HG03135 (cell line): ENCODE measurements at regions not wholly inside any gene's neighbourhood (a gene's known extent, or its start where the extent isn't known, plus 50 kb on each side); places are given as distances from the start of the nearest gene placed in this dataset.

Experiments
- ATAC-seq: cut with Tn5 transposase; IDR thresholded peaks from one replicate; pipeline ENCODE4 v1.9.1; 2021; ENCODE audit warnings: mild to moderate bottlenecking, moderate library complexity; ENCODE audit not compliant: unreplicated experiment

DNA sequence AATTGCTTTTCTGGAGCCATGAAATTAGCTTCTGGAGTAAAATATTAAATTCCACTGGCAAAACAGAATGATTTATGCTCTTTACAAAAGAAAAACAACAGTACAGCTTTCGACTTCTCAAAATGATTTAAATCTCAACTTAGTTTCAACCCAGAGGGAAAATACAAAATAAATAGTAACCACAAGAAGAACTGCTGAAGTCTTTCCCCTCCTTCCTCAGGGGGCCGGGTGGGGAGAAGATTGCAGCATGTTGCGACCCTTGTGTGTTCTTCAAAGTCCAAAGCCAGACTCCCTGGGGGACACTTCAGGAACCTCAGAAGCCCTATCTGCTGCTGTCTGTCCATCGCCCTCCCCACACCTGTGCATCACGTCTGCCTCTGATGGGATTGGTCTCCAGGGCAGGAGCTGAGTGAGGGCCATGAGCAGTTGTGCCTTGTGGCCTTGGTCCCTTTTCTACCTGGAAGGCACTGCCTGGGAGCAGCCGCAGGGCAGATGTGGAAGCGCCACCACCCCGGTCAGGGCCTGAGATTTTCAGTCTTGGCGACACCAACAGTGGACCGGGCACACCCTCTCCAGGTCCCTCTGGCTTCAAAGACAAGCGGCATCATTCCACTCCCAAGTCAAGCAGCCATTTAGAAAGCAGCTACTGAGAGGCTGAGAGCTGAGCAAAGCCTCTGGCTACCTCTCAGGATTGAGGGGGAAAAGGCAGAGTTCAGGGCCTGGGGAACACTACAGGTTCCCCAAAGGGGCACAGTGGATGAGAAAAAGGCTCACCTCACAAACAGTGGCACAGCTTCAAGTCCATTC lies 210.1 kb upstream of the RAB6C start:
- no peak for ATAC-seq

DNA sequence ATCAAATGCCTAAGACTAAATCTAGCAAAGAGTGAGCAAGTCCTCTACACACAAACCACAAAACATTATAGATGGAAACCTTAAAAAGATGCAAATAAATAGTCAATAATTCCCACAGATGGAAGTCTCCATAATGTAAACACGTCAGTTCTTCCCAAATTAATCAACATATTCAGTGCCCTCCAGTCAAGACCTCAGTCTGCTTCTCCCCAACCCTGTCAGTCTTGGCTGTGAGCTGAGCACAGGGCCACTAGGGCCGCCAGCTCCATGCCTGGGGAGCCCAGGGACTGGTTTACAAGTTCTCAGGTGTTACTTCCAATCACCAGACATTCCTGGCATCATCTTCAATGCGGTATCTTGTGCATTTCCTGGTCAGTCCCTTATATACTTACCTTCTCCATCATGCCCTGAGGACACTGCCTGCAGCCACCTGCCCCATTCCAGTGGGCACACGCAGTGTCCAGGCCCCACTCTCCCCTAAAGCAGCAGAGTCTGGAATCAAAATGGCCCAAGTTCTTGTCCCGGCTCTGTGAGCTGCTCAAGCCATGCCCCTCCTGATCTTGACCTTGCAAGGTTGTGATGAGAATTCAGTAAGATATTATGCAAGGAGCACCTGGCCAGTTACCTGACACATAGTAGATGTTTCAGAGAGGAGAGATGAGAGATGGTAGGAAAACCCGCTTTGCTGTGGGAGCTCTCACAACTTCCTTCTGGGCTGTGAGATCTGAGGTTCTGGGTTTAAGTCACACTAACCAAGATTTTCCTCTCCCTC lies 207.9 kb upstream of the RAB6C start:
- no peak for ATAC-seq

DNA sequence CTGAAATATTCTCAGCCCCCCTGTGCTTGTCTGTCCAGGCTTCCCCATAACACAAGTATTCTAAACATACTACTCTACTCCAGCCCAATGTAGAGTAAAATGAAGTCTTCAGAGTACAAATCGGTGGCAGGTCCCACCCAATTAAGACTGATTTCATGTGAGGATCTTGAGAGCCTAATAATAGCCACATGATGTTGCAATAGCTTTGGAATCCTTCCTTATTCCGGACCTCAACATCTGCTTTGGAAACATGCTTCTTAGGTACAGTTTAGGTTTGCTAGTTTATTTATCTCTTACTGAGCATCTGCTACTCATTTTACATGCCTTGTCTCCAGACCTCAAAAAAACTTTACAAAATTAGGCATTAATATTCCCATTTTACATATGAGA lies 207.3 kb upstream of the RAB6C start:
- no peak for ATAC-seq

DNA sequence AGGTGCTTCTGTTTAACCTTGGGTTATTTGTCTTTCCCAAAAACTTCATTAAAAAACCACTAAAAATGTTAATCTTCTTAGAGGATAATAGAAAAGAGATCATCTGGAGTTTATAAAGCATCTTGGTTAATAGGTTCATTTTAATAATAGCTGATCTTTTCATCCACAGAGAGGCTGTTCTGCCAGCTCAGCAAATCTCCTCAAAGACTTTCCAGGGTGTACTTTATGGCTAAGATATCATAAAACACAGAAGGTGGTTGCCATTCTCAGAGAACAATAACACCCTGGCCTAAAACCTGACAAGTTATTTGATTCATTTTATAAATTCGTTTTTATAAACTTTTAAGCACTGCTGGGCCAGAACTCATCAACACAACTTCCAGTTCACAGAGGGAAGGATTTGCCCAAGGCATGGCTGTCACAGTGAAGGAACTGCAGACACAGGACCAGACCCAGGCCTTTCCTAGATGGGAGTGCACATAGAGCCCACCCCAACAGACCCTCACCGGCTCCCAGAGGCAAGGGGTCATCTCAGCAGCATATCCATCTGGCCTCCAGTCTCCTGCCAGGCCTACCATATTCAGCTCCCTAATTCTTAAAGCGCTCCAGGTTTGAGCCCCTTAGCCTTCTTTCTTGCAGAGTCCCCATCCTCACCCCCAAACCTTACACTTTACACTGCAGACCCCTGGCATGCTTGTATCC lies 203.4 kb upstream of the RAB6C start:
- no peak for ATAC-seq

DNA sequence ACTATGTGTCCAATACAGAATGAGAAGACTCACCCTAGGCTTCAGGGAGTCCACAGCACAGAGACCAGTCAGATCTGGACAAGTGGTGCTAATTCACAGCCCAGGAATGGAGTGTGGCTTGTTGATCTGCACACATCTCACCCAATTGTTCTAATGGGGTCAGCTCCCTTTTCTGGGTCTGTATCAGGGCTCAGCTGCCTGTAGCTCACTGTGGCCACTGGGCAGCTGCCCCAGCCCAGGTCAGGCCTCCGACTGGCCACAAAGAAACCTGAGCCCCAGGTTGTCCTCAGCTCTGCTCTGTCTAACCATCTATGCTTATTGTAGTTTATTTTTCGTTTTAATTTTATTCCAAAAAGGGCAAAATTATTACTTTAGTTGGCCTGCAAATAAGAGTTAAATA lies 202.3 kb upstream of the RAB6C start:
- ATAC-seq = no peak

DNA sequence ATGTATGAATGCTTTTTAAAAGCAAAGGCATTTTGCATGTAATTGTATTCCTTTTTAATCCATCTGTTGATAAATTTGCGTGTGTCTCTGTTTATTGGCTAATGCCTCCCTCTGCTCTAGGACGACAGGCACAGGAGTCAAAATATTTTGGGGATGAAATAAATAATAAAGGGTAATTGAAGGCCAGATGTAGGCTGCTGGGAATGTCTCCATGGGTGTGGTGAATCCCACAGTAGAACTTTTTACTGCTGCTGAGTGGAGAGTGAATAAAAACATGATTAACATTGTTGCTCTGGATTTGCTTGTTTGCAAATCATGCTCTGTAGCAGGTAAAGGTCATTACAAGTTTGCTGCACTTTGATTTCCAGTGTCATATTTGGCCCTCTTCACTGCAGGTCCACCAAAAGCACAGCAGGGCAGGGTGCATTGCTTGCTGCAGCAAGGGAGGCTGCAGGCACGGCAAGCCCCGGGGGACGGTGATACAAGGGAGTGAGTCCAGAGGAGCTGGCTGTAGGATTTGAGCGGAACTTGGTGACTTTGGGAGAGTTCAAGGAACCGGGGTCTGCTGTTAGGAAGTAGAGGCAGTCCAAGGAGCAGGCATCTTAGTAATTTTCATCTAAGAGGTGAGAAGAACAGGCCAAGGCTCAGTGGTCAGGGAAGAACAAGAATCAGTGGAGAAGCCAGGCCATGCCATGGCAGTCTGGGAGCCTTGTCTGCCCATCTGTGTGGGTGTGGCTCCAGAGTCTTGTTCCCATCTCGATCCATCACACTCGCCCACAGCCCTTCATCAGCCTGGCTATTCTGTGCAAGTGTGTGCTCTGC lies 201.5 kb upstream of the RAB6C start:
- no peak for ATAC-seq

DNA sequence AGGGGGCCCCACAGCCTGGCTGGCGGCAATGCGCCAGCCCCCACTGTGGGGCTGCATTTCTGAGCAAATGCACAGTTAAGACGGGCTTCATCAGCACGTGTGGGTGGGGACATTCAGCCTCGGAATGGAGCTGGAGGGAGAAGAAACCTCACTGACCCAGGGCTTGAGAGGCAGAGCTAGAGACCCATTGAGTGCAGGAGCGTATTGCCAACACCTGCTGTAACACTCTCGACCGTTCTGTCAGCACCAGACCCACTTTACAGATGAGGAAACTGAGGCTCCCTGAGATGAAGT lies 200.9 kb upstream of the RAB6C start:
- ATAC-seq = no peak

DNA sequence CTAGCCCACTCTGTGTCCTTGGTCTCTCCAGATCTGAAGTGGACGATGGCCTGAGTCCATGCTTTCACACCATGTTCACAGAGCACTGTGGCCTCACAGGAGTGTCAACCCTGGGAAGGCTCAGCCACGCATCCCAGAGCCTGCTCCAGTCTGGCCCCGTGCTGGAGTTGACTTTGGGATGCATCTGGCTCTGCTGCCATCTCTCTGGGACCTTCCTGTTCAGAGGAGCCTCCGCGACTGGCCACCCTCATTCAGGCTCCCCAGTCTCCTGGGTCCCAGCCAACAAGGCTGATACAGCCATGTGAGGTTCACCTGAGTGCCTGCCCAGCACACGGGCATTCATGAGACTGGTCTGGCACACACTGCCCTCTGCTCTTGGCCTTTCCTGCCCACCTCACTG lies 199.7 kb upstream of the RAB6C start:
- ATAC-seq = no peak

DNA sequence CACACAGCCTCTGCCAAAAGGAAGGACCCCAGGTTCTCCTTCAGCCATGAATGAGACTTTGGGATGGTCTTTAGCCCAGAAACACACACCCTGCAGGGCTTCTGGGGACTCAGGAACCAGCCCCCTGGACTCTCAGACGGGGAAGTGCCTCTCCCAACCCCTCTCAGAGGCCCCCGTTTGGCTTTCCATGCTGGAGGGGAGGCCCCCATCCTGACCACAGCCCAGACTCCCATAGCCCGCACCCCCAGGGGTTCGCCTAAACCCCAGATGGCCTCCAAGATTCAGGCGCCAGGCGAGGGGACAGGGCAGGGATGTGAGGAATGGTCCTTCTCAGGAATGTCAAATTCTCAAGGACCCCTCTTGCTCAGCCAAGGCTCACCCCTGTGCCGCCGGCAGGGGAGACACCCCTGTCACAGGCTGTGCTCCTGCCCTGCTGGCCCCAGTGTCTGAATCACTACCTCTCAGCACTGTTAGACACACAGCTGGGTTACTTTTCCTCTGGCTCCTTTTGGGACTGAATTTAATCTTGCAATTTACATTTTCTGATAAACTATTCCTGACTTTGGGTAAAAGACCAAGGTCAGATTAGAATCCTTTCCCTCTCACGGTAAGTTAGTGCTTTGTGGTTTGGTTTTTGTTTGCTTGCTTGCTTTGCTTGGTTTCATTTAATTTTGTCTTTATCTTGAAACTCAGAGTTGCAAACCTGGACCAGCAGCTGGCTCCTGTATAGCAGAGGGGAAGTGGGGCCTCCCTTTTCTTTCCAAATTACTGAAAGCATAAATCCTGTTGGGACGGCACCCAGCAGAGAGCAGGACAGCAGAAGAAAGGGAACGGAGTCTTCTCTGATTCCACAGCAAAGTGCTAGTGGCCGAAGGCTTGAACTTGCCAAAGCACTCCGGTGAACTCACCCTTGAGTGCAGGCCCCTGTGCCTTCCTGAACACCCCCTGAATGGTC lies 198.9 kb upstream of the RAB6C start:
- ATAC-seq = no peak

DNA sequence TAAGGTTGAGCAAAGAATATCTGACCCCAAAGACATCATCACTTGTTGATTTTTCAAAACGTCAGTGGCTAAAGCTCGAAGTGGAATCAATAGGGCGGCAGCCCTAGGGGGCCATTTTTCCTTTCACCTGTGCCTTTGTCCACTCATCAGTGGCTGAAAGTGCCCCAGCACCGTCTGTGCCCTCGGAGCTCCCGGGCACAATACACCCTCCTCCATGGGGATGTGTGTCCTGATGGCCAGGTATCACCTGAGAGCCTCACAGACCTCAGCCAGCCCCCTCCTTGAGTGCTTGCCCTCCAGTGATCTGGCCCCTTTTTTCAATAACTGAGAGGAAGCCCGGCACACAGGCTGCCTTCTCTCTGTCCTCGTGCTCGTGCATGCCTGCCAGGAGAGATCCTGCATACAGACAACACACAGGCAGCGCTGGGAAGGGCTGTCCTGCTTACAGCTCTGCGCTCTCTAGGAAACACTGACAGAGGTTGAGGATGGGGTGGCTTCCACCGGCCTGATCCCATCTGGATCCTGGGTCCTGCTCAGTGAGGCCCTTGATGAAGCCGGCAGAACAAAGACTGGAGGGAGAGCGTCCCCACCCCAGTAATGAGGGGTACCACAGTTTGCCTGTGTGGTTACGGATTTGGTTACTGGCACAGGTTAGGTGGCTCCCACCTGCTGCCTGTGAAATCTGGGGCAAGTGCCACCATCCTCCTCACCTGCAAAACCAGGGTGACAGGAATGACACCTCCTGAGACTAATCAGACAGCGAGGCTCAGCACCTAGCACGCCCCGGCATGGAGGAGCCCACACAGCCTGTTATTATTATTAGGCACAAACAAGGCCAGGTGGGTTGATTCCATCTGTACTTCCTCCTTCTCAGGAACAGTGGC lies 197.5 kb upstream of the RAB6C start:
- no peak for ATAC-seq

DNA sequence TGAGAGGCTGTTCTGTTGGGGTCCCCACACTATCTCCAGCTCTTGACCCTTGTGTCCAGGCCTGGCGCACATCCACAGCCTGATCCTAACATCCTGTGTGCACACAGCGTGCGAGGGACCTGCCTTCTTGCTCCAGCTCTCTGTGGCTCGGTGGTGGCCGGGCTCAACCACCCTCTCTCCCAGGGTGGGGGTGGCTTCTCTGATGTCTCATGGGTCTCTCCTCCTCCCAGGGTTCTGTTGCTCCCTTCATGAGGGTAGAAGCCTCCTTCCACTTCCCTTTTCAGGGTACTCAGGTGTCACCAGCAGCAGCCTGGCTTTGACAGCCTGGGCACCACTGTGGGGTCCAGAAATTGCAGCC lies 196.9 kb upstream of the RAB6C start:
- no peak for ATAC-seq

DNA sequence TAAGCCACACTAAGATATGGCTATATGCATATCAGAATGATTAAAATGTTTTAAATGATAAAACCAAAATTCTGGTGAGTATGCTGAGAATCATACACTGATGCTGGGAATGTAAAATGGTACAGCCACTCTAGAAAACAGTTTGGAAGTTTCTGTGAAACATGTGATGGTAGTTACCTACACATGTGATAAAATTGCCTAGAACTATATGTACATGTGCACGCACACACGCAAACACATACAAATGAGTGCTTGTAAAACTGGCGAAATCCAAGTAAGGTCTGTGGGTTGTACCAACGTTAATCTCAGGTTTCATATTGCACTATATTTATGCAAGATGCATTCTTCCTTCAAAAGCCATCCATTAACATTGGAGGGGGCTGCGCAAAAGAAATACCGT lies 195.0 kb upstream of the RAB6C start:
- ATAC-seq = no peak

DNA sequence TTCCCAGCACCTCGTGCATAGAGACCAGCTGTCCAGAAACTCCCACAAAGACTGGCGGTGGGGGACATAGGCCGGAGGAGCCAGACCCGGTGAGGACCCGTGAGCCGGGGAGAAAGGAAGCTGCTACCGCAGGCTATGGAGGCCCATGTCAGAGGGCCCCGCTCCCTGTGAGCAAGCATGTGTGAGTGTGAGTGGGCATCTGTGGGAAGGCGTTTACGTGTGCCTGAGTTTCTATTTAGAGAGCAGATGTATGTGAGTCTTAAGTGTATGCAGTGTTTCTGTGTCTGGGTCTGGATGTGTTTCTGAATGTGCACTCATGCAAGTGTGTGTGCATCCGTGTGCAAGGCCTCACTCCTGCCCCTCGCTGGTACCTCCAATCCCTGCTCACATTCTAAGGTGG lies 187.8 kb upstream of the RAB6C start:
- ATAC-seq = no peak

DNA sequence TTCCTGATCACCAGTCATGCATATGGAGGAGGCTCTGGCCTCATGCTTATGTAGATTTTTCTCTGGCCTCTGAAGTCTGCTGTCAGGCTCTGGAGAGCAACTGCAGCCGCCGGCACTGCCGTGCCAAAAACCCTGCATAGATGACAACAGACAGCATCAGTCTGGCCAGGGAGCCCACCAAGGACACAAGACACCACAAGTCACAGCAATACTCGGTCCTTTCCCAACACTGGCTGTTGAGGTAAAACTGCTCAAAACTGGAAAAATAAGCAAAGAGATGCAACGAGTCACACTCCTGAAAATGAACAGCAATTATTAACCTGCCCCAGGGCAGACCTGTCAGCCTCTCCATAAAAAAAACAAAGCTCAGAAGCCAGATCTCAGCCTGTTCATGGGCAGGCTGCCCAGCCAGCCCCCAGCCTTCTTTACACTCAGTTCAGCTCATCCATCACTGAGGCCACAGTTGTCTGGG lies 186.0 kb upstream of the RAB6C start:
- no peak for ATAC-seq

DNA sequence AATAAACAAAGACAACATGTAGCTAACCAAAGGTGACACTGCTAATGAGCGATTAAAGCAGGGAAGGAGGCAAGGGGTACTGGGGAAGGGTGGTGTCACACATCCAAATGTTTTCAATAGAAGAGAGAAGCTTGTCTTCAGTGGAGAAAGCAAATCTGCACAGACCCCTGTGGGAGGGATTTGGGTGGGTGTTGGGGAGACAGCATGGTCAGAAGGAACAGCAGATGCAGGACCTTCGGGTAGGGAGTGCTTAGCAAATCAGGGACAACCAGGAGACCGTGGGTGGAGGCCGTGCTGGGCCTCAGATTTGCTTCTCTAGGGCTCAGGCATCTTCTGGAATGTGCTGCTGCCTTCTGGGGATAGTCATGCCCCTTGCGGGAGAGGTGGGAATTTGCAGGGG lies 185.3 kb upstream of the RAB6C start:
- ATAC-seq = no peak

DNA sequence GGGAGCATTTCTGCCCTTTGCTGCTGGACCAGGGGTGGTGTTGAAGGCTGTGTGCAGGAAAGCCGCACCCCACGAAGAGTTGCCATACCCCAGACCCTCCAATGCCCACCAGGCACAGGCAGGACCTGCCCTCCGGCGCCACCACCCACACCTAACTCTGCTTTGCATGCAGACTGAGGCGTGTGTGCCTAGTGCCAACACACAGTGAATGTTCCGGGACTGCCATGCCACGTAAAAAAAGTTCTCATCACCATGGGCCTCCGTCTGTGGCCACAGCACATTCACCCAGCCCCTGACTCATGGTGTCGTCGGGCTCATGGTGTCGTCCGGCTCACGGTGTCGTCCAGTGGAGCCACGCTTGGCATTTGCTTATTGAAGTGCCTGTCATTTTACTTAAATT lies 184.9 kb upstream of the RAB6C start:
- no peak for ATAC-seq

DNA sequence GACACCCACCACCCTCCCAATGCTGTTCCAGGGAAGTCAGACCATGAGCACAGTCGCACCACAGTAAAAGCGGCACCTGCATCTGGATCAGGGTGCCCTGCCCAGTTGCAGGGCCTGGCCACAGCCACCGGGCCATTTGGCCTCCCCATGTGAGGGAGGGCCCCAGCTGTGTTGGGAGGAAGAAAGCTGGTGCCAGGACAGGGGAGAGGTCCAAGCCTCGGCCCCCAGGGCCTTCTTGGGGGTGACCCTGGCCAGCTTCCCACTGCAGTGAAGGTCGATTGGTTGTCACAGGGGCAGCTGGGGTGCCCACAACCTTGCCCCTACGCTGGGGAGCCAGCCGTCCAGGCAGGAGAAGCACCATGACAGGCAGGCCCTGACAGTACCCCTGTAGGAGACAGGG lies 183.2 kb upstream of the RAB6C start:
- no peak for ATAC-seq

DNA sequence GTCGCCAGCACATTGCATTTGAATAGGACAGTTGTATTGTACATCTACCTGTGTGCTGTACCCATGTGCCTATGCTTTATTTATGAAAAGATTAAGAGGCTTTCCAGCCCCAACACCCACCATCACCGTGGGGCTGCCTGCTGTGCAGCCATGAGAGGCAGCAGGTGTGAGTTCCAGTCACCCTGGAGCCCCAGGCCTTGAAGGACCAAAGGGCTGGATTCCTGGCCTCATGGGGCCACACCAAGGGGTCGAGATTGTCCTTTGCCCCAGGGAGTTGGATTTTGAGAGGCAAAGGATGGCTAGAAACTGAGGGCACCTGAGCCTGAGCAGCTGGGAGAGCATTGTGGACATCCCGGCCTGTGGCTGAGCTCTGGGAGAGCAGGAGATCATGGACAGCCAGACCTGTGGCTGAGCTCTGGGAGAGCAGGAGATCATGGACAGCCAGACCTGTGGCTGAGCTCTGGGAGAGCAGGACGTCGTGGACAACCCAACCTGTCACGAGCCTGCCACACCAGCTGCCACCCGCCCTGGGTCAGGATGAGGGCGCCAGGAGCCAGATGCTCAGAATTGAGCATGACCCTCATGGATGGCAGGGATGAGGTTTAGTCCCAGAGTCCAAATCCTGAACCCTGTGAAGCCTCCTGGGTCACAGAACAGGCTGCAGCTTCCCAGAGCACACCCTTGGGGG lies 182.5 kb upstream of the RAB6C start:
- no peak for ATAC-seq
